ENCODE measurements at regions not wholly inside any gene's neighbourhood (a gene's known extent, or its start where the extent isn't known, plus 50 kb on each side); places are given as distances from the start of the nearest gene placed in this dataset.

DNA sequence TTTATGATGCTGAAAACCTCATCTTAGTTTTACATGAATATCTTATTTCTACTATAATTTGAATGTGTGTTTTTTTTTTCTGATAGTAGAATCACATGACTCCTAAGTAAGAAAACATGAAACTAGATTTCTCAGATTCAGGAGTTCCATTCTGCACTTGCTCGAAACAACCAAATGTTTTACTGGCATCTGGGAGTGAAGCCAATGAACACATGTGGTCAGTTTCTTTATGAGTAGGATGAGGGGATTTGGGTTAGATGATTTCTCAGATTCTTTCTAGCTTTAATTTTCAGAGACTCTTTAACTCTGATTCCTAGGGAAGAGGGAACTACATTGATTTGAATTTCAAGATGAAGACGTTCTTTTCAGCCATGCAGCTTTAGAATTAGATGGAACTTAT lies 225.0 kb upstream of the NT5C1B start:
- intact Hi-C loops (cut with micrococcal nuclease; ENCODE audit: unreplicated experiment): no loop called here
- H3K4me1 ChIP-seq: no peaks in the 10 kb centered on the region
- no peaks in the 10 kb centered on the region for H3K36me3 ChIP-seq (ENCODE audit: control insufficient read depth, insufficient read depth, low read length)
- Mint-ChIP-seq H3K36me3 (ENCODE audit: insufficient read depth, unreplicated experiment) (no peaks in the 10 kb centered on the region), H3K4me3 (ENCODE audit: unreplicated experiment) (no peak overlapping the region), H3K4me1 (ENCODE audit: low read depth, unreplicated experiment) (no peaks in the 10 kb centered on the region), H3K9me3 (ENCODE audit: unreplicated experiment) (no peaks in the 10 kb centered on the region), H3K27me3 (ENCODE audit: insufficient read depth, unreplicated experiment) (peaks cover 11% of the 10 kb centered on the region), H3K27ac (ENCODE audit: unreplicated experiment) (no peak overlapping the region)
- TF ChIP-seq, protein P1, sequence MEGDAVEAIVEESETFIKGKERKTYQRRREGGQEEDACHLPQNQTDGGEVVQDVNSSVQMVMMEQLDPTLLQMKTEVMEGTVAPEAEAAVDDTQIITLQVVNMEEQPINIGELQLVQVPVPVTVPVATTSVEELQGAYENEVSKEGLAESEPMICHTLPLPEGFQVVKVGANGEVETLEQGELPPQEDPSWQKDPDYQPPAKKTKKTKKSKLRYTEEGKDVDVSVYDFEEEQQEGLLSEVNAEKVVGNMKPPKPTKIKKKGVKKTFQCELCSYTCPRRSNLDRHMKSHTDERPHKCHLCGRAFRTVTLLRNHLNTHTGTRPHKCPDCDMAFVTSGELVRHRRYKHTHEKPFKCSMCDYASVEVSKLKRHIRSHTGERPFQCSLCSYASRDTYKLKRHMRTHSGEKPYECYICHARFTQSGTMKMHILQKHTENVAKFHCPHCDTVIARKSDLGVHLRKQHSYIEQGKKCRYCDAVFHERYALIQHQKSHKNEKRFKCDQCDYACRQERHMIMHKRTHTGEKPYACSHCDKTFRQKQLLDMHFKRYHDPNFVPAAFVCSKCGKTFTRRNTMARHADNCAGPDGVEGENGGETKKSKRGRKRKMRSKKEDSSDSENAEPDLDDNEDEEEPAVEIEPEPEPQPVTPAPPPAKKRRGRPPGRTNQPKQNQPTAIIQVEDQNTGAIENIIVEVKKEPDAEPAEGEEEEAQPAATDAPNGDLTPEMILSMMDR (IDR thresholded peaks at IDR 0.05; ENCODE audit: insufficient read depth in 1 of 2, low read depth in 1 of 2, low read length in 1 of 2, severe bottlenecking in 1 of 2, unreplicated experiment in 1 of 2): no peak
- H3K4me3 ChIP-seq (ENCODE audit: low read depth, low read length): no peak overlapping the region
- no TSS peak for BruUV-seq (replicated peaks)
- H3K9me3 ChIP-seq: no peaks in the 10 kb centered on the region
- no peaks in the 10 kb centered on the region for H3K27me3 ChIP-seq (replicated peaks; ENCODE audit: control insufficient read depth, insufficient read depth, low read length)
- ChIA-PET POLR2A (no interaction called here), CTCF (no interaction called here)
- DNase-seq: no peak

DNA sequence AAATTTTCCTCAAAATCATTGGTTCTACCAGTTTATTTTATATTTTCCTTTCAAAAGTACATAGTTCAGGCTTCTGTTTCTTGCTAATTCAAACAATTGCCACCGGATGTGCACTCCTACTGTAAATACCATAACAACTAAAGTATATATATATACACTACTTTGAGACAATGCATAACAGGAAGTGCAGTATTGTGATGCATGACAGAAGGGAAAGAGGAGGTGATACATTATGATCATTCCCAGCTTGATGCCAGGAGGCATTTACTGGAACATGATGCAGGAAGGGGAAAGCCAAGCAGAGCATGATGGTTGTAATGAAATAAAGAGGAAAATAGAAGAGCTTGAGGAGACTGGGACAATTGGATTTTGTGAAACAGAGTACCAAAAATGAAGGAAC lies 215.2 kb upstream of the NT5C1B start:
- no TSS peak for BruUV-seq (replicated peaks)
- DNase-seq: no peak
- H3K4me1 ChIP-seq: peaks cover 8% of the 10 kb centered on the region
- Mint-ChIP-seq H3K27me3 (ENCODE audit: insufficient read depth, unreplicated experiment) (peaks cover 24% of the 10 kb centered on the region), H3K27ac (ENCODE audit: unreplicated experiment) (no peak overlapping the region), H3K4me3 (ENCODE audit: unreplicated experiment) (no peak overlapping the region), H3K36me3 (ENCODE audit: insufficient read depth, unreplicated experiment) (no peaks in the 10 kb centered on the region), H3K4me1 (ENCODE audit: low read depth, unreplicated experiment) (no peaks in the 10 kb centered on the region), H3K9me3 (ENCODE audit: unreplicated experiment) (no peaks in the 10 kb centered on the region)
- POLR2A ChIA-PET: no interaction called here
- intact Hi-C loops (cut with micrococcal nuclease; ENCODE audit: unreplicated experiment): loop anchor here (5.0 kb wide), 1 partner anchor 42 kb away; no protein-coding TSS in a partner anchor
- TF ChIP-seq, protein P1 (IDR thresholded peaks at IDR 0.05; ENCODE audit: insufficient read depth in 1 of 2, low read depth in 1 of 2, low read length in 1 of 2, severe bottlenecking in 1 of 2, unreplicated experiment in 1 of 2): no peak
- H3K4me3 ChIP-seq (ENCODE audit: low read depth, low read length): no peak overlapping the region
- H3K9me3 ChIP-seq: no peaks in the 10 kb centered on the region; the same call in 1 of the 2 replicates
- CTCF ChIA-PET: no interaction called here
- no peaks in the 10 kb centered on the region for H3K36me3 ChIP-seq (ENCODE audit: control insufficient read depth, insufficient read depth, low read length)
- 0 out of 2 replicates have a peak, but pooled peaks cover 1% of the 10 kb centered on the region for H3K27me3 ChIP-seq (replicated peaks; ENCODE audit: control insufficient read depth, insufficient read depth, low read length)

- peaks cover 21% of the 10 kb centered on the region for H3K27me3 Mint-ChIP-seq (ENCODE audit: insufficient read depth, unreplicated experiment)
- TF ChIP-seq, protein P1 (IDR thresholded peaks at IDR 0.05; ENCODE audit: insufficient read depth in 1 of 2, low read depth in 1 of 2, low read length in 1 of 2, severe bottlenecking in 1 of 2, unreplicated experiment in 1 of 2): no peak
- CTCF ChIA-PET: no interaction called here
- intact Hi-C loops (cut with micrococcal nuclease; ENCODE audit: unreplicated experiment): loop anchor here (5.0 kb wide), 1 partner anchor 41 kb away; no protein-coding TSS in a partner anchor
- no peak overlapping the region for H3K4me3 Mint-ChIP-seq (ENCODE audit: unreplicated experiment)
- H3K9me3 Mint-ChIP-seq (ENCODE audit: unreplicated experiment): no peaks in the 10 kb centered on the region
- H3K36me3 Mint-ChIP-seq (ENCODE audit: insufficient read depth, unreplicated experiment): no peaks in the 10 kb centered on the region
- no peak overlapping the region for H3K4me3 ChIP-seq (ENCODE audit: low read depth, low read length)
- no TSS peak for BruUV-seq (replicated peaks)
- no peak for DNase-seq
- H3K27me3 ChIP-seq (replicated peaks; ENCODE audit: control insufficient read depth, insufficient read depth, low read length): 0 out of 2 replicates have a peak, but pooled peaks cover 1% of the 10 kb centered on the region
- POLR2A ChIA-PET: no interaction called here
- no peaks in the 10 kb centered on the region for H3K4me1 Mint-ChIP-seq (ENCODE audit: low read depth, unreplicated experiment)
- H3K36me3 ChIP-seq (ENCODE audit: control insufficient read depth, insufficient read depth, low read length): no peaks in the 10 kb centered on the region
- H3K9me3 ChIP-seq: no peaks in the 10 kb centered on the region; the same call in 1 of the 2 replicates
- H3K4me1 ChIP-seq: peaks cover 9% of the 10 kb centered on the region
- no peak overlapping the region for H3K27ac Mint-ChIP-seq (ENCODE audit: unreplicated experiment)
These were observed 214.0 kb upstream of the NT5C1B start for GRCh38 chr2:18803141-18803939.
